ENCODE measurements at regions not wholly inside any gene's neighbourhood (a gene's known extent, or its start where the extent isn't known, plus 50 kb on each side); places are given as distances from the start of the nearest gene placed in this dataset.

DNA sequence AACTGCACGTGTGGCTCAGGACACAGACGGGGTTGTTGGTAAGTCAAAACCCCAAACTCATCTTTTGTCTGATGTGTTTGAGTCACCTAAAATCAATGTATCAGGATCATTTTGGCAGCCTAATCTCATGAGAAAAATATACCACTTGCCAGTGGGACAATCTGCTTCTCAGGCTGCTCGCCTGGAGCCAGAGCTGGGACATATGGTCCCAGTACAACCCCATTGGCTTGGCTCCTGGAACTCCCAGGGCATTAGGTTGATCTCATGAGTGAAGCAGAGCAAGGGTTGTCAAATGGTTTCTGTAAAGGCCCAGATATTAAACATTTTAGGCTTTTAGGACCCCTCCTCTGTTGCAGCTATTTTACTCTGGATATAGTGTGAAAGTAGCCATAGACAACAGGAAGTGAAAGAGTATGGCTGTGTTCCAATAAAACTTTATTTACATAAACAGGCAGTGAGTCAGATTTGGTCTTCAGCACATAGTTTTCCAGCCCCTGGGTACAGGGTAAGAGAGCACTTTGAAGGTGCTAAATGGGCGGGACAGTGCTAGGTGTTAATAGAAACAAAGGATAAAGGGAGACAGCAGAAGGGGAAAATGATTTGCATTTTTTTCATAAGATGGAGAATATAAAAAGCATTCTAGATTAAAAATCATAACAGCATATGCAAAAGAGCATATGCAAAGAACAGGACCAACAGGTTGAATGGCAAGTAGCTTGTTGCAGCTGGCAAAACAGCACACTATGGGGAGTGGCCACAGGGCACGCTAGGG, 290.8 kb downstream of the KCNS3 start:
- no peak overlapping the region for H4K91ac ChIP-seq (ENCODE audit: insufficient read length, low read depth, low read length)
- no peaks in the 10 kb centered on the region for H3K79me1 ChIP-seq (ENCODE audit: insufficient read depth, low read depth, low read length, poor library complexity, severe bottlenecking)
- H3K9me3 Mint-ChIP-seq: no peaks in the 10 kb centered on the region
- H2BK15ac ChIP-seq (ENCODE audit: low read depth, low read length): no peak overlapping the region
- H3K4me1 Mint-ChIP-seq: no peaks in the 10 kb centered on the region
- no peak overlapping the region for H3K23ac ChIP-seq (ENCODE audit: insufficient read length, low read depth, low read length)
- no peak overlapping the region for H4K8ac ChIP-seq (replicated peaks; ENCODE audit: insufficient read length, low read depth, low read length)
- WGBS (ENCODE audit: extremely low coverage, insufficient read length, low lambda C conversion rate): no CpG with 5 or more reads among the region's 5 CpGs
- H4K20me1 ChIP-seq (ENCODE audit: control insufficient read depth, insufficient read depth, insufficient read length): no peaks in the 10 kb centered on the region
- no peak overlapping the region for H3K27ac Mint-ChIP-seq
- H2AK5ac ChIP-seq (ENCODE audit: insufficient read length, low read length): no peak overlapping the region
- H3K9ac ChIP-seq (ENCODE audit: extremely low read depth, insufficient read length, low read length): no peak overlapping the region
- no peak for DNase-seq
- TF ChIP-seq, protein P1, sequence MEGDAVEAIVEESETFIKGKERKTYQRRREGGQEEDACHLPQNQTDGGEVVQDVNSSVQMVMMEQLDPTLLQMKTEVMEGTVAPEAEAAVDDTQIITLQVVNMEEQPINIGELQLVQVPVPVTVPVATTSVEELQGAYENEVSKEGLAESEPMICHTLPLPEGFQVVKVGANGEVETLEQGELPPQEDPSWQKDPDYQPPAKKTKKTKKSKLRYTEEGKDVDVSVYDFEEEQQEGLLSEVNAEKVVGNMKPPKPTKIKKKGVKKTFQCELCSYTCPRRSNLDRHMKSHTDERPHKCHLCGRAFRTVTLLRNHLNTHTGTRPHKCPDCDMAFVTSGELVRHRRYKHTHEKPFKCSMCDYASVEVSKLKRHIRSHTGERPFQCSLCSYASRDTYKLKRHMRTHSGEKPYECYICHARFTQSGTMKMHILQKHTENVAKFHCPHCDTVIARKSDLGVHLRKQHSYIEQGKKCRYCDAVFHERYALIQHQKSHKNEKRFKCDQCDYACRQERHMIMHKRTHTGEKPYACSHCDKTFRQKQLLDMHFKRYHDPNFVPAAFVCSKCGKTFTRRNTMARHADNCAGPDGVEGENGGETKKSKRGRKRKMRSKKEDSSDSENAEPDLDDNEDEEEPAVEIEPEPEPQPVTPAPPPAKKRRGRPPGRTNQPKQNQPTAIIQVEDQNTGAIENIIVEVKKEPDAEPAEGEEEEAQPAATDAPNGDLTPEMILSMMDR (conservative IDR thresholded peaks at IDR 0.05): no peak
- no peaks in the 10 kb centered on the region for H3K27me3 ChIP-seq (ENCODE audit: insufficient read depth, low read length)
- no peak overlapping the region for H3K4me2 ChIP-seq (ENCODE audit: insufficient read depth, insufficient read length, low read length)
- no peak overlapping the region for H3T11ph ChIP-seq (ENCODE audit: low read length)
- H3K27ac ChIP-seq (ENCODE audit: insufficient read length, low read depth, low read length): no peak overlapping the region
- no peaks in the 10 kb centered on the region for H3K23me2 ChIP-seq (ENCODE audit: insufficient read length, low read depth, low read length, poor library complexity, severe bottlenecking)
- no peak overlapping the region for H3K4ac ChIP-seq (ENCODE audit: low read depth, low read length)
- H2BK120ac ChIP-seq (ENCODE audit: low read depth, low read length, poor library complexity, severe bottlenecking): no peak overlapping the region
- H3K4me1 ChIP-seq (ENCODE audit: insufficient read depth, low read length): no peaks in the 10 kb centered on the region
- no peak overlapping the region for H3K14ac ChIP-seq (ENCODE audit: insufficient read depth, low read length)
- no peaks in the 10 kb centered on the region; a peak in 1 of 7 replicates for H3K36me3 Mint-ChIP-seq (ENCODE audit: insufficient read depth in 1 of 3, low read depth in 3 of 3)
- no peak overlapping the region for H3K56ac ChIP-seq (ENCODE audit: insufficient read length, low read depth, low read length)
- peaks cover 2% of the 10 kb centered on the region for H3K27me3 Mint-ChIP-seq (ENCODE audit: low read depth)
- H3K18ac ChIP-seq (ENCODE audit: insufficient read length, low read depth, low read length): no peak overlapping the region
- H3K4me3 Mint-ChIP-seq: no peak overlapping the region
- no peak overlapping the region for H2AFZ ChIP-seq (ENCODE audit: low read length)
- H2BK20ac ChIP-seq (ENCODE audit: low read depth, low read length, poor library complexity, severe bottlenecking): no peak overlapping the region
- H3K9me3 ChIP-seq (ENCODE audit: control insufficient read depth, low read depth, low read length): no peaks in the 10 kb centered on the region
- H4K5ac ChIP-seq (ENCODE audit: insufficient read length, low read depth, low read length): no peak overlapping the region
- H2BK5ac ChIP-seq (ENCODE audit: insufficient read length, low read length): no peak overlapping the region
- no peak overlapping the region for H2BK12ac ChIP-seq (ENCODE audit: insufficient read length, low read depth, low read length)
- H3K79me2 ChIP-seq (ENCODE audit: insufficient read depth, low read length): no peaks in the 10 kb centered on the region
